ENCODE measurements at regions not wholly inside any gene's neighbourhood (a gene's known extent, or its start where the extent isn't known, plus 50 kb on each side); places are given as distances from the start of the nearest gene placed in this dataset.

DNA sequence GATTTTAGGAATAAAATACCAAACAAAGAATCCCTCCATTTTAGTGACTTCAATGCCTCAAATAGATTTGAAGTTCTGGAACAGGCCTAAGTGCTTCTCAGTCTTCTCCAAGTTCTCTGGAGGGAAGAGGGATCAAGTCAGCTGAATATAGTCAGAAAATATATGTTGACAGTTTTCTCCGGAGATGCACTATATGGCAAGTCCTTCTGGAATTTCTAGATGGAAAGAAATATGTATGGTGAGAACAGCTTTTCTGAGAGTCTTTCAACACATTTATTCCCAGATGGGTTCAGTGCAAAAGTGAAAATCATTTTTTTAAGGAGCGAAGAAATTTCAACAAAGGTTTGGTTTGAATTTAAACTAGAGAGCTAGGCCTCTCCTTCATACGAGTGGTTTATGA lies 317.4 kb upstream of the SLC30A5 start:
- TF ChIP-seq, protein P1, sequence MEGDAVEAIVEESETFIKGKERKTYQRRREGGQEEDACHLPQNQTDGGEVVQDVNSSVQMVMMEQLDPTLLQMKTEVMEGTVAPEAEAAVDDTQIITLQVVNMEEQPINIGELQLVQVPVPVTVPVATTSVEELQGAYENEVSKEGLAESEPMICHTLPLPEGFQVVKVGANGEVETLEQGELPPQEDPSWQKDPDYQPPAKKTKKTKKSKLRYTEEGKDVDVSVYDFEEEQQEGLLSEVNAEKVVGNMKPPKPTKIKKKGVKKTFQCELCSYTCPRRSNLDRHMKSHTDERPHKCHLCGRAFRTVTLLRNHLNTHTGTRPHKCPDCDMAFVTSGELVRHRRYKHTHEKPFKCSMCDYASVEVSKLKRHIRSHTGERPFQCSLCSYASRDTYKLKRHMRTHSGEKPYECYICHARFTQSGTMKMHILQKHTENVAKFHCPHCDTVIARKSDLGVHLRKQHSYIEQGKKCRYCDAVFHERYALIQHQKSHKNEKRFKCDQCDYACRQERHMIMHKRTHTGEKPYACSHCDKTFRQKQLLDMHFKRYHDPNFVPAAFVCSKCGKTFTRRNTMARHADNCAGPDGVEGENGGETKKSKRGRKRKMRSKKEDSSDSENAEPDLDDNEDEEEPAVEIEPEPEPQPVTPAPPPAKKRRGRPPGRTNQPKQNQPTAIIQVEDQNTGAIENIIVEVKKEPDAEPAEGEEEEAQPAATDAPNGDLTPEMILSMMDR (IDR thresholded peaks at IDR 0.05; ENCODE audit: low read length) = no peak
- TF ChIP-seq EZH2 (IDR thresholded peaks at IDR 0.05; ENCODE audit: borderline replicate concordance, low read length) = no peak
